ENCODE measurements at regions not wholly inside any gene's neighbourhood (a gene's known extent, or its start where the extent isn't known, plus 50 kb on each side); places are given as distances from the start of the nearest gene placed in this dataset.

- 31% methylated on average over 3 of the region's 3 CpGs for WGBS (ENCODE audit: insufficient coverage, insufficient replicate concordance, low lambda C conversion rate, missing lambda C conversion rate)
- in situ Hi-C loops (cut with MboI) (no loop called here), intact Hi-C loops (cut with micrococcal nuclease; ENCODE audit: unreplicated experiment) (no loop called here)
- no peak overlapping the region for H2AFZ ChIP-seq (ENCODE audit: control insufficient read depth, low read depth, low read length)
- no peaks in the 10 kb centered on the region for H4K20me1 ChIP-seq (ENCODE audit: control insufficient read depth, insufficient read depth)
- H3K27me3 ChIP-seq (replicated peaks in 1 of 2; ENCODE audit: control insufficient read depth in 2 of 2, insufficient read depth in 2 of 2, low read length in 1 of 2): no peaks in the 10 kb centered on the region; a peak in 1 of 4 replicates
- FAIRE-seq (no peak), DNase-seq (ENCODE audit: low read depth, low spot score) (no peak), ATAC-seq (no peak)
- no peak overlapping the region for H3K4me3 ChIP-seq
- no peak overlapping the region for H3K27ac ChIP-seq (ENCODE audit: control insufficient read depth, insufficient read depth)
- RAD21 ChIA-PET (ENCODE audit: unreplicated experiment): interaction anchor here (1.0 to 1.3 kb wide), 3 partner anchors 10 to 516 kb away, joined by 3 read pairs; no protein-coding TSS in a partner anchor
- SMC1A ChIA-PET (ENCODE audit: uncharacterized antibody, unreplicated experiment): interaction anchor here (1.3 to 2.3 kb wide), 3 partner anchors 12 to 43 kb away, joined by 3 to 15 read pairs (median 3); no protein-coding TSS in a partner anchor
- H3K79me2 ChIP-seq (ENCODE audit: control insufficient read depth, insufficient read depth, low read length): no peaks in the 10 kb centered on the region
- H3K9ac ChIP-seq (ENCODE audit: control insufficient read depth, insufficient read depth, low read length): no peak overlapping the region
- H3K9me3 ChIP-seq (replicated peaks; ENCODE audit: control insufficient read depth, insufficient read depth, low read length): no peaks in the 10 kb centered on the region
- BruUV-seq (replicated peaks): no TSS peak
- POLR2A ChIA-PET: no interaction called here
- TF ChIP-seq HDGF (IDR thresholded peaks at IDR 0.05) (no peak), ZNF207 (IDR thresholded peaks at IDR 0.05; ENCODE audit: borderline replicate concordance) (no peak), BRCA1 (IDR thresholded peaks at IDR 0.05; ENCODE audit: low read depth, low read length) (no peak), HCFC1 (IDR thresholded peaks at IDR 0.05; ENCODE audit: low read length) (no peak), YBX1 (IDR thresholded peaks at IDR 0.05) (no peak), SUZ12 (IDR thresholded peaks at IDR 0.05; ENCODE audit: unreplicated experiment) (no peak), RAD21 (IDR thresholded peaks at IDR 0.05; ENCODE audit: insufficient read depth, low read depth, low read length) (no peak), GABPA (IDR thresholded peaks at IDR 0.05; ENCODE audit: low read depth) (no peak), CBX3 (IDR thresholded peaks at IDR 0.05; ENCODE audit: borderline replicate concordance, low read depth) (no peak), RBBP5 (conservative IDR thresholded peaks at IDR 0.05) (no peak), TCF7 (IDR thresholded peaks at IDR 0.05; ENCODE audit: borderline replicate concordance) (no peak)
- H3K4me2 ChIP-seq (ENCODE audit: control insufficient read depth, insufficient read depth): no peak overlapping the region
- H3K4me1 ChIP-seq (ENCODE audit: control insufficient read depth, insufficient read depth, low read length): no peaks in the 10 kb centered on the region
- CTCF ChIA-PET: interaction anchor here (1.0 to 1.1 kb wide), 2 partner anchors 12 to 64 kb away, joined by 3 read pairs; no protein-coding TSS in a partner anchor
- H3K36me3 ChIP-seq (ENCODE audit: control insufficient read depth in 2 of 2, insufficient read depth in 2 of 2, low read length in 1 of 2): no peaks in the 10 kb centered on the region
Observed at GRCh38 chr7:18288322-18289037, 207.1 kb upstream of the HDAC9 start.
